HG03565 (cell line): ENCODE measurements at regions not wholly inside any gene's neighbourhood (a gene's known extent, or its start where the extent isn't known, plus 50 kb on each side); places are given as distances from the start of the nearest gene placed in this dataset.

Experiments
- ATAC-seq: cut with Tn5 transposase; IDR thresholded peaks from one replicate; pipeline ENCODE4 v1.9.1; 2021; ENCODE audit warnings: mild to moderate bottlenecking, moderate library complexity; ENCODE audit not compliant: unreplicated experiment

DNA sequence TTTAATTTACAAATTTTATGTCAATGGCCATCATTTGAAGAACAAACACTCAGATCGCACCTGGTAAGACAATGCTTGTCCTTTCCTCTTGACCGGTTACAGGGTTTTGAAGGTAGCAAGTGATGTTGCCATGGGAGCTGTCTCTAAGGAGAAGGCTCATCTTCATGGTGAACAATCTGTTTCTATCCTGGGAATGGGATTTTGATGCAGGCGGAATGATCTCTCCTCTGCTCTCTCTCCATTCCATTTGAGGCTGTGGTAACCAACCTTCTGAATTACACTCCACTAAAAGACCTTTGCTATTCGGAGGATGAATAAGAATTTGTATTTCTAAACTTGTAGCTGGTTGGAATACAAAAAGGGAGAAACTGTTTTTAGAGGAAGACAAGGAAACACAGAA lies 57.9 kb upstream of the SLC5A9 start:
- no peak for ATAC-seq

DNA sequence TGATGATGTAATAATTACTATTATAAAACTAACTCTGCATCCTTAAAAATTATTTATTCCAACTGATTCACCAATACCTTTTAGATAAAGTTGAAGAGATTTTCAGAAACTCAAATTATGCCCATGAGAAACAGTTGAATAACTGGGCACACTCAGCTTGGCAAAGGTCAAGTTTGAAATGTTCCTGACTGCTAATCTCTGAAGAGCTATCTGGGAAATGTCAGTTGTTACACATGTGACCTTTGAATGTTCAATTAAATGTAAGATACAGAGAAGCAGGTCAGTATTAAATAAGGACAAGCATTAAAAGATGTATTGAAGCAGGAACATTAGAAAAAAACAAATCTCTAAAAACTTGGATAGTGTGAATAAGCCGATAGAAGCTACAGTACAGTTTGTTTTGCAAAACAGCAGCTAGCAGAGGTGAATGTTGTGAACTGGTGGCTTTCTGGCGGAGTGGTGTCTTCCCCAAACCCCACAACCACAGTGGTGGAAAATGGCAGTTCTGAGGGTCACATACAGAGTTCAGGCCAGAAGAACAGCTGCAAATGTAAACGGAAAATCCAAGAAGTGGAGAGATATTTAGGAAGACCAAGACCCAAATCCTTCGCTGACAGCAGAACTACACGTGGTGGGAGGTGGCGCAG lies 61.9 kb upstream of the SLC5A9 start:
- no peak for ATAC-seq

DNA sequence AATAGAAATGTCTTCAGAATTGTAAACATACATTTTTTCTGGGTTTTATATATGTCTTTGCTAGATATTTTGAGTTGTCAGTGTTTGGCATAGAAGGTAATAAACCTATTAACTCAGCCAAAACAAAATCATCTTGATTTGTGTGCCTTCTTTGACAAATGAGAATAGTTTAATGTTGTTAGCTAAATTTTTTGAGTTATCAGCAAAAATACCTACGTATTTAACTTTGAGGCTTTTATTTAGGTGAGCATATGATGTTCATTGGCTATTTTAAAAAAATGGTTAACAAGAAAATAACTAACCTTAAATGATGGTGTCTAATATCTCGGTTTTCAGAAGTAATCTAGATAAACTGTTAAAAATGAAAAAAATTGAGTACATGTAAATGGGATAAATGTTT lies 83.2 kb upstream of the SLC5A9 start:
- no peak for ATAC-seq

DNA sequence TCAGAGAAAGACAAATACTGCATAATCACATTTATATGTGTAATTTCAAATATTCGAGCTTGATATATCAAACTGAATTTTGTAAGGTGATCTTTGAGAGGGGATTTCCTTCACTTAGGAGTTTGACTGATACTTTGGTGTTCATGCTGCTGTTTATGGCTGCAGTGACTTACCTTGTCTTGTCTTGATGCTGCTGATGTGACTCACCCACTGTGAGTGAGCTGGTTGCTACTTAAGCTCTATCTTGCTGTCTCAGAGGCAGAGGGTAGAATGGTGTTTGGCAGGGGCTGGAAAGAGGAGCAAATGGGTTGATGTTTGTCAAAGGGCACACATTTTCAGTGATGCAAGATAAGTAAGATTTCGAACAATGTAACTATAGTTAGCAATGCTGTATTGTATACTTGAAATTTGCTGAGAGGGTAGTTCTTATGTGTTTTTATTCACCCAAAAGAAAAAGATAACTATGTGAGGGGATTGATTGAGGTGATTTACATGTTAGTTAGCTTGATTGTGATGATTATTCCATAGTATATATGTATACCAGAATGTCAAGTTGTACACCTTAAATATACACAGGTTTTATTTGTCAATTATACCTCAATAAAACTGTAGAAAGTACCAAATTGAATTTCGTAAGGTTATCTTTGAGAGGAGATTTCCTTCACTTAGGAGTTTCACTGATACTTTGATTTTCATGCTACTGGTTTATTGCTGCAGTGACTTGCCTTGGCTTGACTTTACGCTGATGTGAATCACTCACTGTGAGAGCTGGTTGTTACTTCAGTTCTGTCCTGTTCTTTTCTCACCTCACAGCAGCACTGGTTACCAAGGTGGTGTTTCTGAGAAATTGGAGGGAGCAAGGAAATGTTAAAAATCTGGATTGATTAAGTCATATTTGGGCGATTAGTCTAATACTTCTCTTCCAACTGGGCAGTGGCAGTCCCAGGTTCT lies 94.5 kb upstream of the SLC5A9 start:
- ATAC-seq, result no peak

DNA sequence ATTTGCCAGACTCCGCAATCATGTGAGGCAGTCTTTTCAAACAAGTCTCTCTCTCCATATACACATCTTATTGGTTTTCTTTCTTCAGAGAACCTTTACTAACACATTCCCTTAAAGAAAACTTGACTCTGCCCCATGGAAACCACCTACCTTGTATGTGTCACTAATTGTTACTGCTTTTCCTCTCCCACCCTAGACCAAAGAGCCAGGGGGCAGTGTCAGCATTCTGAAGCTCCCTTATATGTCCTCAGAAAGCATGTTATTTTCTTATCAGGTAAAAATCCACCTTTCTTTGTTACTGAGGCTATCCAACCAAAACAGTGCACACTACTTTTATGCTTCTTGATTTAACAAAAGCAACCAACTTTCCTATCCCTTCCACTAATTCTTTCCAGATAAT lies 98.9 kb upstream of the SLC5A9 start:
- ATAC-seq, result no peak

DNA sequence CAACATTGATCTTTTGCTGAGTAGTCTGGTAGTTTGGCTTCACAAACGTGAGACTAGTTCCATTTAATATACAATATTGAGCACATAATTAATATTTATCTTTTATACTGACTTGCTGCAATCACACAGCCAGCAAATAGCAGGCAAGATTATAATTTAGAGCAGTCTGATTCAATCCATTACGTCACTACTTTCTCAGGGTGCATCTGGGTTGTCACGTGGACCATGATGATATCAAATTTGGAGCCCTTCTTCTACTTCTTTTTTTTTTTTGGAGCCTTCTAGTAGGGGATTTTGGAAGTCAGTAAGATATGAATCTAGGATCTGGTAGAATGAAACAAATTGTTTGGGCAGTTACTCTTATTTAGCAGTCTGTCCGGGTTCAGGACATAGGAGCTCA lies 100.6 kb upstream of the SLC5A9 start:
- no peak for ATAC-seq

DNA sequence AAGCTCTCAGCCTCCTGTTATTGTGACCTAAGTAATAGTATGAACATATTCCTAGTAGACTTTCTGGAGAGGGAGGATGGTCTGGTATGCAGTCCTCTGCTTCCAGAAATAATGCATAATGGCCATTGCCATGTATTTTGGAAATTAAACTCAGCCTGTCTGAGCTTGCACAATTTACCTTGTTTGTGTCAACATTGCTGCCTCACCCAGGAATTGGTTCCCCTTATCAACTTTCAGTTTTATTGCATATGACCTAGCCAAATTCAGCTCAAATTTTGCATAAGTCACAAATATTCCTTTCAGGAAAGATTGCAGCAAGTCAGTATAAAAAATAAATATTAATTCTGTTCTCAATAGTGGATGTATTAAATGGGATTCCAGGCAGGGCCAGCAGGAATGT lies 101.9 kb upstream of the SLC5A9 start:
- ATAC-seq, result no peak

DNA sequence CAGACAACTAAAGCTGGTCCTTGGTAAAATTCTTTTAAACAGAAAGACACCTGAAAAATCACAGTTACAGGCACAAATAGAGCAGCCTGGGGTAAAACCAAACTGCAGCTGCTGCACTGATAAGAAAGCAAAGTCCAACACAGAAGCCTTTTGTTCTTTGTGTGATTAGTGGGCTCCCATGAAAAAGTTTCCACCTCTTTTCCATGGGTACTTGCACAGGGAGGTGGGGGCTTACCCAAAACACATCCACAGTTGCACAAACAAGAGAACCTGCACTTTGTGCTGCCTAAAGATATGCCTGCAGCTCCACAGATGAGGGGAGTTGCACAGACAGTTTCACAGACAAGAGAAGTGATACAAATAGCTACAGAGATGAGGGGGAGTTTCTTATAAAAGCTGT lies 106.7 kb upstream of the SLC5A9 start:
- ATAC-seq, result no peak

DNA sequence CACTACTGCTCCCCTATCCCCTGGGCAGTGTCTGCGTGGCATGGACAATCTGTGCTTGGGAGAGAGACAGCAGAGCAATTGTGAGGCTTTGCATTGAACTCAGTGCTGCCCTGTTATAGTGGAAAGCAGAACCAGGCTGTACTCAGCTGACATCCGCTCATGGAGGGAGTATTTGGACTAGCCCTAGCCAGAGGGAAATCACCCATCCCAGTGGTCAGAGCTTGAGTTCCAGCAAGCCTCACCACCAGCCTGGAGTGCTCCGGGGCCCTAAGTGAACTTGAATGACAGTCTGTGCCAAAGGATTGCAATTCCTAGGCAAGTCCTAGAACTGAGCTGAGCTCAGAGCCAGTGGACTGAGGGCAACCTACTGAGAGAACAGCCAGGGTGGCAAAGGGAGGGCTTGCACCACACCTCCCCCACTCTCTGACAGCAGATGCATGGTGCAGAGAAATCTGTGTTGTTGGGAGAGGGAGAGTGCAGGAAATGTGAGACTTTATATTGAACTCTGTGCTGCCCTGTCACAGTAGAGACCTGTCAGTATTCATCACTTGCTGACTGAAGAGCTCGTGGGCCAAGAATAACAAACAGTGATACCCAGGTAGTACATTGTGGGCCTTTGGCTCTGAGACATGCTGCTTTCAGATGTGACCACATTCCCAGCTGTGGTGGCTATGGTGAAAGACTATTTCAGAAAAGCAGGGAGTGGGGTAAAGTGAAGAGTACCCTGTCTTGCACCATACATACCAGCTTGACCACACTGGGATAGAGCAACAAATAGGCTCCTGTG lies 107.7 kb upstream of the SLC5A9 start:
- ATAC-seq, result no peak

DNA sequence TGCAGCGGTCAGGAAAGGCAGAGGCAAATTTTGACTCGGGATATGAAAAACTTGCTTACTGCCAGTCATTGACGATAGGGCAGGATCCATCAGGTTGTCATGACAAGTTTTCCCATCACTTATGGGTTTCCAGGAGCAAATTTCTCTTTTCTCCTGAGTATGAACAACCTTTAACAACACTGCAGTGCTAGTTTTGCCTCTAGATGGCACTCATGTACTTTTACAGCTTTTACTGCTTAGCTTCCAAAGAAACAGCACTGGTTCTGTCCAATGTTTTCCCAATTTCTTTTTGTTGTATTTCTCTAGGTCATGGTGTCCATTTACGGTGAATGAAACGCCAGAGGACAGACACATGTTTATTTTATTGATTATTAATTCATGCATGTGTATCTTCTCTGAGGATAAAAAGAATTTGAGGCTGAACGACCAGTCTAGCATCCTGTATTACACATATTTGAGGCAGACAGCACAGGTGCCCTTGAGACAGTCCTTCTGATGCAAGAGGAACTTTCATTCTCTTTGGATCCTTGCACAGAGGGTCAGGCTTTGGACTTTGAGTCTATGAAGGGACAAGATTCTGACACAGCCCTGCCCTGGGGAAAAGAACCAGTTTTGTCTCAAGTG lies 112.3 kb upstream of the TRABD2B start:
- peak; percentile 46 for ATAC-seq

DNA sequence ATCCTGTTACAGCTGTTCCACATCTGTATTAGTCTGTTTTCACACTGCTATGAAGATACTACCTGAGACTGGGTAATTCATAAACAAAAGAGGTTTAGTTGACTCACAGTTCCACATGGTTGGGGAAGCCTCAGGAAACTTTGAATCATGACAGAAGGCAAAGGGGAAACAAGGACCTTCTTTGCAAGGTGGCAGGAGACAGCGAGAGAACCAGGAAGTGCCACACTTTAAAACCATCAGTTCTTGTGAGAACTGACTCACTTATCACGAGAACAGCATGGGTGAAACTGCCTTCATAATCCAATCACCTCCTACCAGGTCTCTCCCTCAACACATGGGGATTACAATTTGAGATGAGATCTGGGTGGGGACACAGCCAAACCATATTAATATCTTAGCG lies 110.3 kb upstream of the TRABD2B start:
- ATAC-seq, result no peak

DNA sequence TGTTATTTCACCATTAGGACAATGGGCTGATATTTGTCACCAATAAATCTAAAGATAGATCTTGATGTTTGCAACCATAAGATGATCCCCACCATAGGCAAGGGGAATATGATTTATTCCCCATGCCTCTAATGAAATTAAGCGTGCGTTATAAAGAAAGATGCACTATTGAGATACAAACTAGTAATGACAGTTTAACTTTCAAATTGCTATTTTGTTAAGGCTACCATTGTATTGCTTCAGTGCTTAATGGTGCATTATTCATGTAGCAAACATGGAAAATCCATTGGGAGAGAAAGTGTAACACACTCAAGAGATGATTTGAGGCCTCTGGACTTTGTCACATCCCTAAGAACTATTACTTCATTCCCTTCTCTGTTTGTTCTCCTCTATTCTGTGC lies 108.9 kb upstream of the TRABD2B start:
- ATAC-seq, result no peak

DNA sequence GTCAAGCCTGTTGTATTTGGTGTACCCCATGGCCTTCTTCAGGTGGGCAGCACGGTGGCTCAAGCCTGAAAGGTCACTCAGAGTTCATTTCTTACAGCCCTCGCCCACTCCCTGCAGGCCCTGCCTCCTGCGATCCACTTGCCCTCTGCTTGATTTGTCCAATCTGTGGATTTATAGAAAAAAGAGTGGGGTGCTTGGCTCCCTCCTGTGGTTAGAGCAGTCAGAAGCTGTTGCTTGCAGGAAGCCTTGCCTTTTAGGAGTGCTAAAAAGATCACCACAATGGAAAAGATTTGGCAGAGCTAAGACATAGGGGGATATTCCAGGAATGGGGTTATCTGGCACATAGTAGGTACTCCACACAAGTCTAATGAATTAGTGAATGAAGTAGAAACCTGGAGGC lies 108.0 kb upstream of the TRABD2B start:
- ATAC-seq, result no peak

DNA sequence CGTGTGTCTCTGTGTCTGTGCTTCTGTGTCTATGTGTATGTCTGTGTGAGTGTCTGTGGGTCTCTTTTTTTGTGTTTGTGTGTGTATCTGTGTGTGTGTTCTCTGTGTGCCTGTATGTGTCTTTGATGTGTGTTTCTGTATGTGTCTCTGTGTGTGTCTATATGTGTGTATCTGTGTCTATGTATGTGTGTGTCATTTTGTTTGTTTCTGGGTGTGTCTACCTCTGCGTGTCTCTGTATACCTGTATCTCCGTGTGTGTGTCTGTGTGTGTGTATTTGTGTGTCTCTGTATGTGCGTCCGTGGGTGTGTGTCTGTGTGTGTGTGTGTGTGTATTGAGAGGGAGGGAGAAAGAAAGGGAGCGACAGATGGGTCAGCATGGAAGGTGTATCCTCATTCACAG lies 106.3 kb upstream of the TRABD2B start:
- ATAC-seq, result no peak

DNA sequence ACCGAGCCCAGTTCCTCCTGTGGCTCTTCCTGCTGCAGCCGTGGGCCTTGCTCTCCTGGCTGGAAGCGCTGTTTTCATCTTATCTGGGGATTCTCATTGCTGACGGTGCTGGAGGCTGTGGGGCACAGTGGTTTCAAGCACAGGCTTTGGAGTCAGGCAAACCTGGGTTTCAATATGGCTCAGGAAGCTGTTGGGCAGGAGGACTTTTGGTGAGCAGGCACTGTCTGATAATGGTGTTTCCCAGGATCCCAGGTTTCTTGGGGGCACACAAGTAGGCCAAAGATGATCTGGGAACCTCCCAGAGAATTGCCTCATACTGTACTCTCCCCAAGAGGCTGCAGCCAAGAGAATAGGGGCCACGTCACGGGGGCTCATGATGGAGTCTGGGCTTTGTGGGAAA lies 105.6 kb upstream of the TRABD2B start:
- ATAC-seq, result no peak

DNA sequence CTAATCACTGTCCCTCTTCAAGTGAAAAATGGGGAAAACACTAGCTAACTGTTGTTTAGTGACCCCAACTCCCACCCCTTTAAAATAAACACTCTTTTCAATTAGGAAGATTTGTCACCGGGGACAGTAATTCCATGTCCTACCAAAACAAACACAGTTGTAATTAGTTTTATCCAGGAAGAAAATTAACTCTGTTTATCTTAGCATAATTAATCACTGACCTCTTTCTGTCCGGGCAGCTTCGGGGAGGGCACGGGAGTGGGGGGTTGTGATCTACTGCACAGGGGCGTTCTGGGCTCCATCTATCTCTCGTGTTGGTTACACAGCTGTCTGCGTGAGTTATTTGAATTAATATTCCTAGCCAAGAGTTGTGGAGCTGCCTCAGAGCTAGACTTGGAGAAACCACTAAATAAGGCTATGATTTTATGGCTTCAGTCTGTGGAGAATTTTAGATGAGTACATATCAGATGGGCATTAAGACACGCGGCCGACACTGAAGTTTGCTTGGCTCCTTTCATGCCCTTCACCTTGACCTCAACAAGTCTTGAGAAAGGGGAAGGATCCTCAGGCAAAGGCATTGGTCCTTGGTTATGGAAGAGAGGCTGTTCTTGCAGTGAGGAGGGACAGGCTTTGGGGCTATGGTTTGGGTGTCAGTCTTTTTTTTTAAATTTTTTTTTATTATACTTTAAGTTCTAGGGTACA lies 102.0 kb upstream of the TRABD2B start:
- ATAC-seq, result no peak

DNA sequence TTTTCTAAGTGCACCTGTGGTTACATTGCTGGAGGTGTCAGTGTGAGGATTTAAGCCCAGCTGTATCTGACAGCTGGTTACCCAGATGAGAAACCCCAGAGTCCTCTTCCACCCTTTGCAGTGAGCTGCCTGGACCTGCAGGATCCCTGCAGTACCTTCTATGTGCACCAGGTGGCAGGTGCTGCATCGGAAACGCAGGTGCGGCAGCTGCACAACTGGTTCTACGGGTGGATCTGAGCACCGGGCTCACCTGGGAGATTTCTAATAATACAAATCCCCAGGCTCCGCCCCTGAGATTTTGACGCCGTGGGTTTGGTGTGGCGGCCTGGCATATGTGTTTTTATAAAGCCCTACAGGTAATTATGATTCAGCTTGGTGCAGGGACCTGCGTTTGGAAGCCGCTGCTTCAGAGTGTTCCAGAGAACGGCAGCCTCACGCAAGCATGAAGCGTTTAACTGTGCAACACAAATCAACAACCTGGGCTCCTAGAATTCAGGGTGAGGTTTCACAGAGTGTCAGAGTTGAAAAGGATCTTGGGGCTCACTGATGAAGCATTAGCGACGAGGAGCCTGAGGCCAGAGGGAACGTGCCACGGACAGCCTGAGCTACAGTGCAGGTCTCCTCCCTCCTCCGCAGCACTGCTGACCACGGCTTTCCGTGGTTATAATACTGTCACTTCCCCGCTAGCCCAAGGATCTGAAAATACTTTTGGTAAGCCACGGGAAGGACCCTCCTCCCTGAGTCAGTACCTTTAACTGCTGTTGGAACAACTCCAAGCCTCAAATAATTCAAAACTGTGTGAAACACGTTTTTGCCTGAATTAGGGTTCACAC lies 96.7 kb upstream of the TRABD2B start:
- peak; percentile 98 for ATAC-seq

DNA sequence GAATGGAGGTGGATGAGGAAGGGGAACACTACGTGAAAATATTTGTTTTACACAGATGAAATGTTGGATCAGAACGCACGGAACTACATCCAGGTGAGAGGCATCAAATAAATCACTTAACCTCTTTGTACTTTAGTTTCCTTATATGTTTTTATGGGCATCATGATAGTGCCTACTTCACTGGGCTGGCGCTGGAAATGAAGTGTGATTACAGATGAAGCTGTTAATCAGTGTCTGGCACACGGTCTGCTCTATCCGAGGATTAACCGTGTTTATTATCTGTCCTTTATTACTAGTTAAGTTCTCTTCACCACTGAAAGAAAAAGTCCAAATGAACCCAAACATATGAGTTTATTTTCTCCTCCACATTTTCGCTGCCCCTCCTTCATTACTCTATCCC lies 96.0 kb upstream of the TRABD2B start:
- ATAC-seq, result no peak

DNA sequence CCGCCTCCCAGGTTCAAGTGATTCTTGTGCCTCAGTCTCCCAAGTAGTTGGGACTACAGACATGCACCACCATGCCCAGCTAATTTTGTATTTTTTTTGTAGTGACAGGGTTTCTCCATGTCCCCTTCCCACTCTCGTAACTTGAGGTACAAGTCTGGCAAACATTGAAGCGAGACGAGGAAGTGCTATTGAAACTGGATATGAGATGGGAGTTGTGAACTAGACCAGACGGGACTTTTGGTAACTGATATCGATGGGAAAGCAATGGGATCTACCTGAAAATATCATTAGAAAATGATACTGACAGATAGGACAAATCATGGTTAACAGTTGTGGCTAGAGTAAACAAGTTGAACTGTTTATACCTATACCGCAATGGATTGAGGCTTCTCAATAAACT lies 95.2 kb upstream of the TRABD2B start:
- no peak for ATAC-seq
